ENCODE measurements at regions not wholly inside any gene's neighbourhood (a gene's known extent, or its start where the extent isn't known, plus 50 kb on each side); places are given as distances from the start of the nearest gene placed in this dataset.

DNA sequence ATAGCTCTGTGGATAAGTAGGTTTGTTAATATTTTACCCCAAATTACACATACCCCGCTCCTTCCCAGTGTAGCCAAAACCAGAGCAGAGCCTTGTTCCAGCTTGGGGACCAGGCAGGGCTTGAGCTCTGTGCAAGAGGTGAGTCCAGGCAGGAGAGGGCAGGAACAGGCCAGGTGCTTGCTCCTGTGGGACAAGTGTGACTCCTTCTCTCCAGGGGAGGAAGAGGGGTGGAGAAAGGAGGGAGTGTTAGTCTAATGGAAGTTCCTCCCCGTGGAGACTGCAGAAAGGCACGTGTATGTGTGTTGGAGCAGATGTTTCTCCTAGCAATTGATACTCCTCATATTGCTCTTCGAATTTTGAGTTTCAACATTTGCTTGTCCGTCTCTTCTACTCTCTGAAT, 201.0 kb downstream of the FGF9 start:
- Histone ChIP-seq H3K4me3 (replicated peaks in 1 of 2; ENCODE audit: low read depth in 1 of 2, low read length in 2 of 2) (no peak overlapping the region), H3K4me1 (ENCODE audit: control insufficient read depth in 1 of 2, insufficient read depth in 2 of 2, low read length in 2 of 2) (no peaks in the 10 kb centered on the region), H3K36me3 (ENCODE audit: control insufficient read depth in 1 of 2, insufficient read depth in 2 of 2, low read length in 2 of 2) (no peaks in the 10 kb centered on the region), H3K9me2 (ENCODE audit: insufficient read depth) (no peaks in the 10 kb centered on the region), H3K9me3 (ENCODE audit: control insufficient read depth in 1 of 2, insufficient read depth in 1 of 2, low read depth in 1 of 2, low read length in 2 of 2) (no peaks in the 10 kb centered on the region), H3K79me2 (ENCODE audit: insufficient read depth, low read length) (no peaks in the 10 kb centered on the region), H3K4me2 (ENCODE audit: low read length) (no peak overlapping the region), H3K27ac (ENCODE audit: low read depth, low read length) (no peak overlapping the region), H3K27me3 (ENCODE audit: insufficient read depth, low read length) (no peaks in the 10 kb centered on the region), H4K20me1 (ENCODE audit: insufficient read depth) (no peaks in the 10 kb centered on the region), H2AFZ (ENCODE audit: low read depth, low read length, poor library complexity, severe bottlenecking) (no peak overlapping the region), H3K9ac (ENCODE audit: low read length) (no peak overlapping the region)
- ChIA-PET CTCF (no interaction called here), RAD21 (ENCODE audit: low non-redundant PET in 1 of 2, low total read pairs in 2 of 2, uncharacterized antibody in 2 of 2, unreplicated experiment in 2 of 2) (no interaction called here), POLR2A (no interaction called here)
- DNase-seq (ENCODE audit: low read depth, low spot score) (no peak), ATAC-seq (no peak)
- BruUV-seq (replicated peaks), result no TSS peak
- intact Hi-C loops (cut with micrococcal nuclease), result no loop called here
- TF ChIP-seq SRF (IDR thresholded peaks at IDR 0.05; ENCODE audit: low read depth), result no peak

- no peak for DNase-seq (ENCODE audit: low read depth, low spot score)
- H3K79me2 ChIP-seq (ENCODE audit: insufficient read depth, low read length), result no peaks in the 10 kb centered on the region
- H3K4me1 ChIP-seq (ENCODE audit: control insufficient read depth in 1 of 2, insufficient read depth in 2 of 2, low read length in 2 of 2), result no peaks in the 10 kb centered on the region
- no peaks in the 10 kb centered on the region for H3K9me3 ChIP-seq (ENCODE audit: control insufficient read depth in 1 of 2, insufficient read depth in 1 of 2, low read depth in 1 of 2, low read length in 2 of 2)
- H4K20me1 ChIP-seq (ENCODE audit: insufficient read depth), result no peaks in the 10 kb centered on the region
- ChIA-PET RAD21 (ENCODE audit: low non-redundant PET in 1 of 2, low total read pairs in 2 of 2, uncharacterized antibody in 2 of 2, unreplicated experiment in 2 of 2) (no interaction called here), POLR2A (no interaction called here), CTCF (no interaction called here)
- no peak for ATAC-seq
- no peak overlapping the region for H2AFZ ChIP-seq (ENCODE audit: low read depth, low read length, poor library complexity, severe bottlenecking)
- TF ChIP-seq SIN3A (IDR thresholded peaks at IDR 0.05; ENCODE audit: low read depth), result no peak
- no peak for TF ChIP-seq FOSL1 (IDR thresholded peaks at IDR 0.05; ENCODE audit: low read depth)
- TF ChIP-seq SRF (IDR thresholded peaks at IDR 0.05; ENCODE audit: low read depth), result no peak
- no peaks in the 10 kb centered on the region for H3K36me3 ChIP-seq (ENCODE audit: control insufficient read depth in 1 of 2, insufficient read depth in 2 of 2, low read length in 2 of 2)
- H3K27ac ChIP-seq (ENCODE audit: low read depth, low read length), result no peak overlapping the region
- H3K4me3 ChIP-seq (replicated peaks in 1 of 2; ENCODE audit: low read depth in 1 of 2, low read length in 2 of 2), result no peak overlapping the region
- H3K4me2 ChIP-seq (ENCODE audit: low read length), result no peak overlapping the region
- H3K9ac ChIP-seq (ENCODE audit: low read length), result no peak overlapping the region
- H3K9me2 ChIP-seq (ENCODE audit: insufficient read depth), result no peaks in the 10 kb centered on the region
- intact Hi-C loops (cut with micrococcal nuclease), result no loop called here
- no peaks in the 10 kb centered on the region for H3K27me3 ChIP-seq (ENCODE audit: insufficient read depth, low read length)
- no TSS peak for BruUV-seq (replicated peaks)
Measured at GRCh38 chr13:21872795-21873194, 201.9 kb downstream of the FGF9 start.

- H3K9me3 ChIP-seq (ENCODE audit: control insufficient read depth in 1 of 2, insufficient read depth in 1 of 2, low read depth in 1 of 2, low read length in 2 of 2), result no peaks in the 10 kb centered on the region
- H3K27ac ChIP-seq (ENCODE audit: low read depth, low read length), result no peak overlapping the region
- DNase-seq (ENCODE audit: low read depth, low spot score) (no peak), ATAC-seq (no peak)
- no peaks in the 10 kb centered on the region for H3K27me3 ChIP-seq (ENCODE audit: insufficient read depth, low read length)
- no peaks in the 10 kb centered on the region for H3K4me1 ChIP-seq (ENCODE audit: control insufficient read depth in 1 of 2, insufficient read depth in 2 of 2, low read length in 2 of 2)
- H3K9ac ChIP-seq (ENCODE audit: low read length), result no peak overlapping the region
- no peaks in the 10 kb centered on the region for H3K79me2 ChIP-seq (ENCODE audit: insufficient read depth, low read length)
- ChIA-PET CTCF (no interaction called here), RAD21 (ENCODE audit: low non-redundant PET in 1 of 2, low total read pairs in 2 of 2, uncharacterized antibody in 2 of 2, unreplicated experiment in 2 of 2) (no interaction called here), POLR2A (no interaction called here)
- H3K4me2 ChIP-seq (ENCODE audit: low read length), result no peak overlapping the region
- no TSS peak for BruUV-seq (replicated peaks)
- no peak overlapping the region for H3K4me3 ChIP-seq (replicated peaks in 1 of 2; ENCODE audit: low read depth in 1 of 2, low read length in 2 of 2)
- H2AFZ ChIP-seq (ENCODE audit: low read depth, low read length, poor library complexity, severe bottlenecking), result no peak overlapping the region
- intact Hi-C loops (cut with micrococcal nuclease), result no loop called here
- H4K20me1 ChIP-seq (ENCODE audit: insufficient read depth), result no peaks in the 10 kb centered on the region
- H3K36me3 ChIP-seq (ENCODE audit: control insufficient read depth in 1 of 2, insufficient read depth in 2 of 2, low read length in 2 of 2), result no peaks in the 10 kb centered on the region
- no peaks in the 10 kb centered on the region for H3K9me2 ChIP-seq (ENCODE audit: insufficient read depth)
- TF ChIP-seq POLR2A (IDR thresholded peaks at IDR 0.05; ENCODE audit: borderline replicate concordance, extremely low read depth, insufficient read depth, insufficient read length) (no peak), TCF7L2 (IDR thresholded peaks at IDR 0.05; ENCODE audit: borderline replicate concordance, extremely low read depth, insufficient read depth, insufficient read length) (no peak), CTCF (IDR thresholded peaks at IDR 0.05 in 2 of 3, conservative IDR thresholded peaks at IDR 0.05 in 1 of 3; ENCODE audit: borderline replicate concordance in 1 of 3, insufficient read depth in 1 of 3, low read depth in 2 of 3, low read length in 2 of 3) (no peak), CEBPB (IDR thresholded peaks at IDR 0.05; ENCODE audit: low read depth) (no peak), ZFX (IDR thresholded peaks at IDR 0.05) (no peak)
- TF ChIP-seq, protein P1, sequence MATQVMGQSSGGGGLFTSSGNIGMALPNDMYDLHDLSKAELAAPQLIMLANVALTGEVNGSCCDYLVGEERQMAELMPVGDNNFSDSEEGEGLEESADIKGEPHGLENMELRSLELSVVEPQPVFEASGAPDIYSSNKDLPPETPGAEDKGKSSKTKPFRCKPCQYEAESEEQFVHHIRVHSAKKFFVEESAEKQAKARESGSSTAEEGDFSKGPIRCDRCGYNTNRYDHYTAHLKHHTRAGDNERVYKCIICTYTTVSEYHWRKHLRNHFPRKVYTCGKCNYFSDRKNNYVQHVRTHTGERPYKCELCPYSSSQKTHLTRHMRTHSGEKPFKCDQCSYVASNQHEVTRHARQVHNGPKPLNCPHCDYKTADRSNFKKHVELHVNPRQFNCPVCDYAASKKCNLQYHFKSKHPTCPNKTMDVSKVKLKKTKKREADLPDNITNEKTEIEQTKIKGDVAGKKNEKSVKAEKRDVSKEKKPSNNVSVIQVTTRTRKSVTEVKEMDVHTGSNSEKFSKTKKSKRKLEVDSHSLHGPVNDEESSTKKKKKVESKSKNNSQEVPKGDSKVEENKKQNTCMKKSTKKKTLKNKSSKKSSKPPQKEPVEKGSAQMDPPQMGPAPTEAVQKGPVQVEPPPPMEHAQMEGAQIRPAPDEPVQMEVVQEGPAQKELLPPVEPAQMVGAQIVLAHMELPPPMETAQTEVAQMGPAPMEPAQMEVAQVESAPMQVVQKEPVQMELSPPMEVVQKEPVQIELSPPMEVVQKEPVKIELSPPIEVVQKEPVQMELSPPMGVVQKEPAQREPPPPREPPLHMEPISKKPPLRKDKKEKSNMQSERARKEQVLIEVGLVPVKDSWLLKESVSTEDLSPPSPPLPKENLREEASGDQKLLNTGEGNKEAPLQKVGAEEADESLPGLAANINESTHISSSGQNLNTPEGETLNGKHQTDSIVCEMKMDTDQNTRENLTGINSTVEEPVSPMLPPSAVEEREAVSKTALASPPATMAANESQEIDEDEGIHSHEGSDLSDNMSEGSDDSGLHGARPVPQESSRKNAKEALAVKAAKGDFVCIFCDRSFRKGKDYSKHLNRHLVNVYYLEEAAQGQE (IDR thresholded peaks at IDR 0.05; ENCODE audit: low read depth), result no peak
- TF ChIP-seq, protein P2, sequence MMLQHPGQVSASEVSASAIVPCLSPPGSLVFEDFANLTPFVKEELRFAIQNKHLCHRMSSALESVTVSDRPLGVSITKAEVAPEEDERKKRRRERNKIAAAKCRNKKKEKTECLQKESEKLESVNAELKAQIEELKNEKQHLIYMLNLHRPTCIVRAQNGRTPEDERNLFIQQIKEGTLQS (IDR thresholded peaks at IDR 0.05), result no peak
Measured at GRCh38 chr13:21875116-21875515, 204.2 kb downstream of the FGF9 start.

Measured in HCT116 (cell line).